Ishikawa (cell line): ENCODE measurements at regions not wholly inside any gene's neighbourhood (a gene's known extent, or its start where the extent isn't known, plus 50 kb on each side); places are given as distances from the start of the nearest gene placed in this dataset.

Experiments
- CEBPB ChIP-seq: IDR thresholded peaks from 2 replicates; pipeline ENCODE4 v1.6.1; 2012
- CREB1 ChIP-seq: IDR thresholded peaks from 2 replicates; pipeline ENCODE4 v1.6.1; 2012; ENCODE audit warnings: low read depth
- EP300 ChIP-seq: IDR thresholded peaks from 2 replicates; pipeline ENCODE4 v1.6.1; 2012; ENCODE audit warnings: borderline replicate concordance
- FOXM1 ChIP-seq: IDR thresholded peaks from 2 replicates; pipeline ENCODE4 v1.6.1; 2012; ENCODE audit warnings: low read depth, borderline replicate concordance
- NFIC ChIP-seq: IDR thresholded peaks from 2 replicates; pipeline ENCODE4 v1.6.1; 2012
- RAD21 ChIP-seq: IDR thresholded peaks from 2 replicates; pipeline ENCODE4 v1.6.1; 2012; ENCODE audit warnings: low read depth
- TAF1 ChIP-seq: IDR thresholded peaks from 2 replicates; pipeline ENCODE4 v1.6.1; 2012; ENCODE audit warnings: low read depth, mild to moderate bottlenecking
- TCF12 ChIP-seq: IDR thresholded peaks from 2 replicates; pipeline ENCODE4 v1.6.1; 2012; ENCODE audit warnings: low read depth
- TEAD4 ChIP-seq: IDR thresholded peaks from 2 replicates; pipeline ENCODE4 v1.6.1; 2012
- TF ChIP-seq, protein P1 (sequence below): IDR thresholded peaks from 2 replicates; pipeline ENCODE4 v1.6.1; 2012; ENCODE audit warnings: low read depth, mild to moderate bottlenecking
- TF ChIP-seq, protein P2 (sequence below): IDR thresholded peaks from 2 replicates; pipeline ENCODE4 v1.6.1; 2012
- TF ChIP-seq, protein P3 (sequence below): IDR thresholded peaks from 2 replicates; pipeline ENCODE4 v1.6.1; 2012

DNA sequence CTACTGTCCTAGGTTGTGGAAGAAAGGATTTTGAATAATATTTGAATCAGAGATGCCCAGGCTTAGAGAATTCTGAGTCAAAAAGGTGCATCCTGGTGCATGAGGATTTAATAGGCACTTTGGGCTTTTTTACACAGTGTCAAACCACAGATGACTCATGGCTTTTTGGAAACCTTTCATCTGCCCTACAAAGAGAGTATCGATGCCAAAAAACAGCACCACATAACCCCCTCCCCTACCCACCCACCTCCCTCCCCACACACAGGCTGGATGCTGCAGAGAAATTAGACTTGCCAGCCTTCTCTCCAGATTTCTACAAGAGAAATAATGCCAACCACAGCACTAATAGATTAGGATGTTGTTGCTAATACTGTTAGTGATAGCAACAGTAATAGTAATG lies 779.3 kb downstream of the NLGN4X start:
- TF ChIP-seq RAD21 (no peak), TAF1 (no peak), EP300 (no peak), CEBPB (no peak), CREB1 (no peak), NFIC (no peak), TCF12 (no peak), TEAD4 (no peak), FOXM1 (no peak)
- TF ChIP-seq, protein P1, sequence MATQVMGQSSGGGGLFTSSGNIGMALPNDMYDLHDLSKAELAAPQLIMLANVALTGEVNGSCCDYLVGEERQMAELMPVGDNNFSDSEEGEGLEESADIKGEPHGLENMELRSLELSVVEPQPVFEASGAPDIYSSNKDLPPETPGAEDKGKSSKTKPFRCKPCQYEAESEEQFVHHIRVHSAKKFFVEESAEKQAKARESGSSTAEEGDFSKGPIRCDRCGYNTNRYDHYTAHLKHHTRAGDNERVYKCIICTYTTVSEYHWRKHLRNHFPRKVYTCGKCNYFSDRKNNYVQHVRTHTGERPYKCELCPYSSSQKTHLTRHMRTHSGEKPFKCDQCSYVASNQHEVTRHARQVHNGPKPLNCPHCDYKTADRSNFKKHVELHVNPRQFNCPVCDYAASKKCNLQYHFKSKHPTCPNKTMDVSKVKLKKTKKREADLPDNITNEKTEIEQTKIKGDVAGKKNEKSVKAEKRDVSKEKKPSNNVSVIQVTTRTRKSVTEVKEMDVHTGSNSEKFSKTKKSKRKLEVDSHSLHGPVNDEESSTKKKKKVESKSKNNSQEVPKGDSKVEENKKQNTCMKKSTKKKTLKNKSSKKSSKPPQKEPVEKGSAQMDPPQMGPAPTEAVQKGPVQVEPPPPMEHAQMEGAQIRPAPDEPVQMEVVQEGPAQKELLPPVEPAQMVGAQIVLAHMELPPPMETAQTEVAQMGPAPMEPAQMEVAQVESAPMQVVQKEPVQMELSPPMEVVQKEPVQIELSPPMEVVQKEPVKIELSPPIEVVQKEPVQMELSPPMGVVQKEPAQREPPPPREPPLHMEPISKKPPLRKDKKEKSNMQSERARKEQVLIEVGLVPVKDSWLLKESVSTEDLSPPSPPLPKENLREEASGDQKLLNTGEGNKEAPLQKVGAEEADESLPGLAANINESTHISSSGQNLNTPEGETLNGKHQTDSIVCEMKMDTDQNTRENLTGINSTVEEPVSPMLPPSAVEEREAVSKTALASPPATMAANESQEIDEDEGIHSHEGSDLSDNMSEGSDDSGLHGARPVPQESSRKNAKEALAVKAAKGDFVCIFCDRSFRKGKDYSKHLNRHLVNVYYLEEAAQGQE, result no peak
- TF ChIP-seq, protein P2, sequence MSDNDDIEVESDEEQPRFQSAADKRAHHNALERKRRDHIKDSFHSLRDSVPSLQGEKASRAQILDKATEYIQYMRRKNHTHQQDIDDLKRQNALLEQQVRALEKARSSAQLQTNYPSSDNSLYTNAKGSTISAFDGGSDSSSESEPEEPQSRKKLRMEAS, result no peak
- TF ChIP-seq, protein P3, sequence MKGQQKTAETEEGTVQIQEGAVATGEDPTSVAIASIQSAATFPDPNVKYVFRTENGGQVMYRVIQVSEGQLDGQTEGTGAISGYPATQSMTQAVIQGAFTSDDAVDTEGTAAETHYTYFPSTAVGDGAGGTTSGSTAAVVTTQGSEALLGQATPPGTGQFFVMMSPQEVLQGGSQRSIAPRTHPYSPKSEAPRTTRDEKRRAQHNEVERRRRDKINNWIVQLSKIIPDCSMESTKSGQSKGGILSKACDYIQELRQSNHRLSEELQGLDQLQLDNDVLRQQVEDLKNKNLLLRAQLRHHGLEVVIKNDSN, result no peak
